ENCODE measurements at regions not wholly inside any gene's neighbourhood (a gene's known extent, or its start where the extent isn't known, plus 50 kb on each side); places are given as distances from the start of the nearest gene placed in this dataset.
"Not testable (repeated sequence)": the region's sequence is repeated elsewhere in the genome, so short reads cannot be mapped to it uniquely, and the experiment has no call there.

DNA sequence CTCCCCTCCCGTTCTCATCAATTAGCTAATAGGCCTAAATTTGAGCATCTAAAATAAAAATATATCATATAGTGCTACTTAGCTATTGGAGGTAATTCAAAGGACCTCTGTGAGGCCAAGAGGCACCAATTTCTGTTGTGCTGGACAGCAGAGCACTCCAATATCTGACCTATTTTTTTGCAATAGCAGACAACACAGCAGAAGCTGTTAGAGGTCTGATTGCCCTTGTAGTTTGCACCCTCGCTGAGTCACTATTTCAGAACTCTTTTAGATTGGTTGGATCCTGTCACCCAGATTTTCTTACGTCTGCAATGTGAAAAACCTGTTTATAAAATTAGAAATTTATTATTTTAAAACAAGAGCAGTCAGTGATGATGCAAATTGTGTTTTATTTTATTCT, 184.1 kb downstream of the CEP135 start:
- Histone ChIP-seq H3K36me3 (replicated peaks; ENCODE audit: insufficient read depth, low read depth) (no peaks in the 10 kb centered on the region), H3K4me2 (no peak overlapping the region), H3K27me3 (no peaks in the 10 kb centered on the region), H3K27ac (no peak overlapping the region), H3K9me3 (ENCODE audit: low read depth) (no peaks in the 10 kb centered on the region), H3K9me2 (replicated peaks; ENCODE audit: insufficient read depth) (no peaks in the 10 kb centered on the region), H3K79me2 (peaks cover 31% of the 10 kb centered on the region), H2AFZ (no peak overlapping the region), H4K20me1 (ENCODE audit: insufficient read depth, poor library complexity, severe bottlenecking) (no peaks in the 10 kb centered on the region), H3K4me3 (no peak overlapping the region), H3K4me1 (ENCODE audit: insufficient read depth) (no peaks in the 10 kb centered on the region)
- 93% methylated on average over 3 of the region's 3 CpGs for WGBS (ENCODE audit: low lambda C conversion rate, missing lambda C conversion rate)
- TF ChIP-seq CTCF (IDR thresholded peaks at IDR 0.05; ENCODE audit: poor library complexity) (no peak), EZH2phosphoT487 (IDR thresholded peaks at IDR 0.05; ENCODE audit: low read depth, severe bottlenecking, unreplicated experiment) (no peak), EZH2 (IDR thresholded peaks at IDR 0.05; ENCODE audit: borderline replicate concordance) (no peak)
- no peak for DNase-seq (ENCODE audit: low spot score)

- not testable (repeated sequence) for H3K9me3 ChIP-seq (ENCODE audit: low read depth); H3K27ac ChIP-seq; DNase-seq (ENCODE audit: low spot score); H2AFZ ChIP-seq; H4K20me1 ChIP-seq (ENCODE audit: insufficient read depth, poor library complexity, severe bottlenecking); H3K4me1 ChIP-seq (ENCODE audit: insufficient read depth); H3K27me3 ChIP-seq; H3K9me2 ChIP-seq (replicated peaks; ENCODE audit: insufficient read depth); H3K36me3 ChIP-seq (replicated peaks; ENCODE audit: insufficient read depth, low read depth); H3K4me2 ChIP-seq; H3K4me3 ChIP-seq
- H3K79me2 ChIP-seq = peaks cover 32% of the 10 kb centered on the region
- 95% methylated on average over 5 of the region's 5 CpGs for WGBS (ENCODE audit: low lambda C conversion rate, missing lambda C conversion rate)
Measured at GRCh38 chr4:56132188-56132587, 183.4 kb downstream of the CEP135 start.

DNA sequence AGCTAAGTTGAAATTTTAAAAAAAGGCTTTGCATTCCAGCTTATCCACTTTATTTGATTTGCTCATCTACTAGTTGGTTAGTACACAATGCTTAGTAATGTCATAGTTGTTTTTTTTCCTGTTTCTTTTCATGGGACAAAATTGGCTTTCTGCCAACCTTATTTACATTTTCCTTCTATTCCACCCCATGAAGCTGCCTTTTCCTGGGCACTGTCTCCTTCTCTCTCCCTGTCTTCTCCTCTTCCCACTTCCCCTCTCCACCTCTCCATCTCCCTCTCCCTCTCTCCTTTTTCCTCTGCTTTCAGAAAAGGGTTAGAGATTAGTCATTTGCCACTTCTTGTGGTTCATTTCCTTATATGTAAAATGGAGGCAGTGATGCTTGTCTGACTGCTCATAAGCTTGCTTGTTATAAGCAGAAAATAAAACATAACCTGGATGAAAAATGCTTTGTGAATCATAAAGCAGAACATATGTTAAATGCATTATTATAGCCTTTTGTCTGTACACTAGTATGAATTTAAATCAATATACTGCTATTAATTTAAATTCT, 181.9 kb downstream of the CEP135 start:
- TF ChIP-seq EZH2phosphoT487 (IDR thresholded peaks at IDR 0.05; ENCODE audit: low read depth, severe bottlenecking, unreplicated experiment) (no peak), CTCF (IDR thresholded peaks at IDR 0.05; ENCODE audit: poor library complexity) (no peak), EZH2 (IDR thresholded peaks at IDR 0.05; ENCODE audit: borderline replicate concordance) (no peak)
- H3K4me2 ChIP-seq = no peak overlapping the region
- H2AFZ ChIP-seq = no peak overlapping the region
- H3K4me3 ChIP-seq = no peak overlapping the region
- H3K9me2 ChIP-seq (replicated peaks; ENCODE audit: insufficient read depth) = no peaks in the 10 kb centered on the region
- H3K36me3 ChIP-seq (replicated peaks; ENCODE audit: insufficient read depth, low read depth) = no peaks in the 10 kb centered on the region
- H3K4me1 ChIP-seq (ENCODE audit: insufficient read depth) = no peaks in the 10 kb centered on the region
- H3K27me3 ChIP-seq = no peaks in the 10 kb centered on the region
- H3K27ac ChIP-seq = no peak overlapping the region
- no peak for DNase-seq (ENCODE audit: low spot score)
- peaks cover 35% of the 10 kb centered on the region for H3K79me2 ChIP-seq
- H4K20me1 ChIP-seq (ENCODE audit: insufficient read depth, poor library complexity, severe bottlenecking) = no peaks in the 10 kb centered on the region
- H3K9me3 ChIP-seq (ENCODE audit: low read depth) = no peaks in the 10 kb centered on the region

- H4K20me1 ChIP-seq (ENCODE audit: insufficient read depth, poor library complexity, severe bottlenecking) = no peaks in the 10 kb centered on the region
- H3K27ac ChIP-seq = no peak overlapping the region
- peaks cover 34% of the 10 kb centered on the region for H3K79me2 ChIP-seq
- DNase-seq (ENCODE audit: low spot score) = peak; percentile 63
- H3K4me1 ChIP-seq (ENCODE audit: insufficient read depth) = no peaks in the 10 kb centered on the region
- TF ChIP-seq CTCF (IDR thresholded peaks at IDR 0.05; ENCODE audit: poor library complexity) (peak; percentile 52), EZH2 (IDR thresholded peaks at IDR 0.05; ENCODE audit: borderline replicate concordance) (no peak)
- H3K4me3 ChIP-seq = no peak overlapping the region
- 66% methylated on average over 7 of the region's 7 CpGs for WGBS (ENCODE audit: low lambda C conversion rate, missing lambda C conversion rate)
- no peak overlapping the region for H3K4me2 ChIP-seq
- H3K9me2 ChIP-seq (replicated peaks; ENCODE audit: insufficient read depth) = no peaks in the 10 kb centered on the region
- no peak overlapping the region for H2AFZ ChIP-seq
- H3K9me3 ChIP-seq (ENCODE audit: low read depth) = no peaks in the 10 kb centered on the region
- no peaks in the 10 kb centered on the region for H3K27me3 ChIP-seq
- H3K36me3 ChIP-seq (replicated peaks; ENCODE audit: insufficient read depth, low read depth) = no peaks in the 10 kb centered on the region
Measured at GRCh38 chr4:56129431-56129861, 180.7 kb downstream of the CEP135 start.
